ENCODE measurements at regions not wholly inside any gene's neighbourhood (a gene's known extent, or its start where the extent isn't known, plus 50 kb on each side); places are given as distances from the start of the nearest gene placed in this dataset.
"Not testable (repeated sequence)": the region's sequence is repeated elsewhere in the genome, so short reads cannot be mapped to it uniquely, and the experiment has no call there.

- peak; percentile 13 for DNase-seq (ENCODE audit: low spot score)
These were observed 74.2 kb upstream of the RGPD5 start for GRCh38 chr2:109719871-109720270.

- no peak for DNase-seq (ENCODE audit: low spot score)
These were observed 73.6 kb upstream of the RGPD5 start for GRCh38 chr2:109720380-109721106.

GRCh38 chr2:109721135-109721534 is 73.0 kb upstream of the RGPD5 start:
- DNase-seq (ENCODE audit: low spot score), result no peak

- DNase-seq (ENCODE audit: low spot score), result no peak
These were observed 72.5 kb upstream of the RGPD5 start for GRCh38 chr2:109721626-109722025.

GRCh38 chr2:109722026-109722425 is 72.1 kb upstream of the RGPD5 start:
- no peak for DNase-seq (ENCODE audit: low spot score)

GRCh38 chr2:109722640-109723039 is 71.5 kb upstream of the RGPD5 start:
- DNase-seq (ENCODE audit: low spot score), result not testable (repeated sequence)

GRCh38 chr2:109723153-109723552 is 71.0 kb upstream of the RGPD5 start:
- not testable (repeated sequence) for DNase-seq (ENCODE audit: low spot score)

GRCh38 chr2:109724533-109725460 is 69.3 kb upstream of the RGPD5 start:
- DNase-seq (ENCODE audit: low spot score), result no peak

- DNase-seq (ENCODE audit: low spot score), result no peak
These were observed 67.5 kb upstream of the RGPD5 start for GRCh38 chr2:109726379-109727270.

GRCh38 chr2:109727929-109728447 is 66.1 kb upstream of the RGPD5 start:
- DNase-seq (ENCODE audit: low spot score), result no peak

- not testable (repeated sequence) for DNase-seq (ENCODE audit: low spot score)
These were observed 60.4 kb upstream of the RGPD5 start for GRCh38 chr2:109733746-109734145.

GRCh38 chr2:109736177-109736827 is 57.8 kb upstream of the RGPD5 start:
- DNase-seq (ENCODE audit: low spot score), result peak; percentile 67

Measured in A172 (cell line).